Suprapubic skin (tissue), 4 donors: ENCODE measurements at regions not wholly inside any gene's neighbourhood (a gene's known extent, or its start where the extent isn't known, plus 50 kb on each side); places are given as distances from the start of the nearest gene placed in this dataset.

Experiments
- CTCF ChIP-seq, 2 donors: fragments of 200-600 bp in 1 of 2; fragments of 450-650 bp in 1 of 2; sonication (generic) in 1 of 2; IDR thresholded peaks; one replicate each; pipeline ENCODE4 v1.5.1; 2016 to 2019; ENCODE audit warnings: antibody characterized with exemption in 2 of 2, mild to moderate bottlenecking in 1 of 2, moderate library complexity in 1 of 2
- EP300 ChIP-seq: sonication (generic); formaldehyde crosslinking; IDR thresholded peaks from one replicate; pipeline ENCODE4 v1.6.1; 2017; ENCODE audit warnings: antibody characterized with exemption
- POLR2A ChIP-seq, 2 donors: fragments of 450-650 bp; IDR thresholded peaks; one replicate each; pipeline ENCODE4 v1.6.1; 2017; ENCODE audit warnings: antibody characterized with exemption in 2 of 2, mild to moderate bottlenecking in 2 of 2, moderate library complexity in 2 of 2
- POLR2AphosphoS5 ChIP-seq, 3 donors: sonication (generic); formaldehyde crosslinking; IDR thresholded peaks; one replicate each; pipeline ENCODE4 v1.6.1; 2017; ENCODE audit warnings: antibody characterized with exemption in 3 of 3

DNA sequence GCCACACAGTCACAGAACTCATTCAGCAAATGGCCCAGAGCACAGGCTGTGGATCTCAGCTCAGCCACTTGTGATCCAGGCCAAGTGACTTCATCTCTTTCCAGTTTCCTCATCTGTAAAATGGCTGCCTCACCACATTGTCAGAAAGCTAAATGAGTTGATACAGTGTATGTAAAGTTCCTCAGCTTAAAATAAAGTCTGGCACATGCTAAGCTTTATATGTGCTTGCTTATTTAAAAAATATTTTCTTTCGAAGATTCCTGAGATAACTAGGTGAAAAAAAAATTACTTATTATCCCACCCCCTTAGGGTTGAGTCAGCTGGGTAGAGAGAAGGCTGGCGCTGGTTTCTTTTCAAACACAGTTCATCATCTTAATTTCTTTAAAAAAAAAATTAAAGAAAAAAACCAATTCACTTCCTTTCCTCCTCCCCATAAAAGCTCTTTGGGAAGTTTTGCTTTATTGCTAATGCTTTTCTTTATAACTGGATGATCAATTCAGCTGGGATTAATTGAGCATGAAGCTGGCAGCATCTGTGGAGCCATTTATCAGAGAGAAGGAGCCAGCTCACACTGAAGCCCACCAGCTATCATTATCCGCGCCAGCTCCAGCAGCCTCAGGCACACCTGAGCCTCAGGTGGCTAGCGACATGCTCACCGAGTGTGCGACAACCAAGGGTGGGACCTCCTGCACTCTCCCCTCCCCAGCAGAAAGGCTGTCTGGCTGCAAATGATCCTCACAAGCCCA is 354.9 kb downstream of the FOXO1 start:
- TF ChIP-seq CTCF (IDR thresholded peaks at IDR 0.05) (no peak), POLR2AphosphoS5 (IDR thresholded peaks at IDR 0.05) (no peak), POLR2A (IDR thresholded peaks at IDR 0.05) (no peak), EP300 (no peak)
